Right ventricle myocardium superior (tissue), 1 donor: ENCODE measurements at regions not wholly inside any gene's neighbourhood (a gene's known extent, or its start where the extent isn't known, plus 50 kb on each side); places are given as distances from the start of the nearest gene placed in this dataset.

Experiments used
- ATAC-seq: fragments of 200-7000 bp; cut with Tn5 transposase; one replicate; pipeline ENCODE4 v1.9.1; 2020; ENCODE audit warnings: mild to moderate bottlenecking; ENCODE audit not compliant: poor library complexity
- DNase-seq: peaks from one replicate; pipeline ENCODE4 v3.0.0-alpha.2; 2020
- intact Hi-C: fragments of 100-400 bp; cut with DNase I; formaldehyde crosslinking; loops from one replicate; pipeline ENCODE4 v1.11.2; 2022
- donor health status: DM: no; HTN: yes; CAD: no; lungs with severe emphysema.

- ATAC-seq (no peak), DNase-seq (no peak)
- intact Hi-C loops = no loop called here
These were observed 337.7 kb downstream of the SIPA1L2 start for GRCh38 chr1:232292239-232292638.

- no peak for DNase-seq
- no peak for ATAC-seq
- intact Hi-C loops = no loop called here
These were observed 338.3 kb downstream of the SIPA1L2 start for GRCh38 chr1:232291681-232292080.

GRCh38 chr1:232291261-232291660 lies 338.7 kb downstream of the SIPA1L2 start:
- intact Hi-C loops = no loop called here
- ATAC-seq (peak; percentile 71), DNase-seq (peak; percentile 49)

GRCh38 chr1:232290570-232290969 lies 339.4 kb downstream of the SIPA1L2 start:
- no peak for DNase-seq
- intact Hi-C loops = no loop called here
- no peak for ATAC-seq

GRCh38 chr1:232287676-232288569 lies 342.0 kb downstream of the SIPA1L2 start:
- DNase-seq = peak; percentile 63
- intact Hi-C loops = no loop called here
- ATAC-seq = peak; percentile 80

- DNase-seq (no peak), ATAC-seq (no peak)
- intact Hi-C loops = no loop called here
These were observed 344.8 kb downstream of the SIPA1L2 start for GRCh38 chr1:232285138-232285537.

GRCh38 chr1:232283864-232284263 lies 346.1 kb downstream of the SIPA1L2 start:
- DNase-seq (no peak), ATAC-seq (no peak)
- intact Hi-C loops = no loop called here

- no peak for ATAC-seq
These were observed 347.4 kb downstream of the SIPA1L2 start for GRCh38 chr1:232282498-232282897.

GRCh38 chr1:232280910-232281309 lies 349.0 kb downstream of the SIPA1L2 start:
- DNase-seq (no peak), ATAC-seq (no peak)
- intact Hi-C loops = no loop called here

More at GRCh38 chr1:232282498-232282897, 347.4 kb downstream of the SIPA1L2 start:
- DNase-seq = no peak
- intact Hi-C loops = no loop called here

- no peak for ATAC-seq
- intact Hi-C loops = no loop called here
- no peak for DNase-seq
These were observed 350.0 kb downstream of the SIPA1L2 start for GRCh38 chr1:232279909-232280400.

- DNase-seq = no peak
- no peak for ATAC-seq
- intact Hi-C loops = no loop called here
These were observed 351.0 kb downstream of the SIPA1L2 start for GRCh38 chr1:232278925-232279324.

GRCh38 chr1:232276651-232277050 lies 353.3 kb downstream of the SIPA1L2 start:
- no peak for DNase-seq
- intact Hi-C loops = no loop called here
- ATAC-seq = no peak

- ATAC-seq (no peak), DNase-seq (no peak)
- intact Hi-C loops = no loop called here
These were observed 354.8 kb downstream of the SIPA1L2 start for GRCh38 chr1:232274999-232275710.

- no peak for ATAC-seq
- no peak for DNase-seq
- intact Hi-C loops = no loop called here
These were observed 355.6 kb downstream of the SIPA1L2 start for GRCh38 chr1:232274236-232274855.

GRCh38 chr1:232273011-232273410 lies 356.9 kb downstream of the SIPA1L2 start:
- DNase-seq (no peak), ATAC-seq (no peak)
- intact Hi-C loops = no loop called here

GRCh38 chr1:232271991-232272589 lies 357.8 kb downstream of the SIPA1L2 start:
- intact Hi-C loops = no loop called here
- DNase-seq (no peak), ATAC-seq (peak; percentile 64)

GRCh38 chr1:232271299-232271698 lies 358.6 kb downstream of the SIPA1L2 start:
- intact Hi-C loops = no loop called here
- no peak for ATAC-seq
- DNase-seq = no peak

GRCh38 chr1:232269988-232270387 lies 359.9 kb downstream of the SIPA1L2 start:
- intact Hi-C loops = no loop called here
- no peak for DNase-seq
- no peak for ATAC-seq
